ENCODE measurements at regions not wholly inside any gene's neighbourhood (a gene's known extent, or its start where the extent isn't known, plus 50 kb on each side); places are given as distances from the start of the nearest gene placed in this dataset.

DNA sequence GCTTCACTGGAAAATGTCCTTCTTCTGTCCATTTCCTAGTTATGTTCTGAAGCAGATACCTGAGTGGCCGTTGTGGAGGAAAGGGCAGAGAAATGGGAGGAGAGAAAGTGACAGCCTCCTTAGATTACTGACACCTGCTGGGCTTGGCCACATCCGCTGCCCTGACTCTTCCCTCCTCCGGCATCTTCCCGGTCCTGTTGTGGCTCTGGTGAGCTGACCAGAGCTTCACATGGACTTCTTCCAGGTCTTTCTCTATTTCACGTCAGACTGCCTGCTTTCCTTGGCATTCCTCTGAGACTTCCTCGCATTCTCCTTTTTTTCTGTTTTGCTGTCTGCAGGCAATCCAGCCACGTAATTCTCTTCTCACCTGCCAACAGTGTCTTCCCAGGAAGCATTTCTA is 138.7 kb upstream of the E2F8 start:
- TF ChIP-seq, protein P1, sequence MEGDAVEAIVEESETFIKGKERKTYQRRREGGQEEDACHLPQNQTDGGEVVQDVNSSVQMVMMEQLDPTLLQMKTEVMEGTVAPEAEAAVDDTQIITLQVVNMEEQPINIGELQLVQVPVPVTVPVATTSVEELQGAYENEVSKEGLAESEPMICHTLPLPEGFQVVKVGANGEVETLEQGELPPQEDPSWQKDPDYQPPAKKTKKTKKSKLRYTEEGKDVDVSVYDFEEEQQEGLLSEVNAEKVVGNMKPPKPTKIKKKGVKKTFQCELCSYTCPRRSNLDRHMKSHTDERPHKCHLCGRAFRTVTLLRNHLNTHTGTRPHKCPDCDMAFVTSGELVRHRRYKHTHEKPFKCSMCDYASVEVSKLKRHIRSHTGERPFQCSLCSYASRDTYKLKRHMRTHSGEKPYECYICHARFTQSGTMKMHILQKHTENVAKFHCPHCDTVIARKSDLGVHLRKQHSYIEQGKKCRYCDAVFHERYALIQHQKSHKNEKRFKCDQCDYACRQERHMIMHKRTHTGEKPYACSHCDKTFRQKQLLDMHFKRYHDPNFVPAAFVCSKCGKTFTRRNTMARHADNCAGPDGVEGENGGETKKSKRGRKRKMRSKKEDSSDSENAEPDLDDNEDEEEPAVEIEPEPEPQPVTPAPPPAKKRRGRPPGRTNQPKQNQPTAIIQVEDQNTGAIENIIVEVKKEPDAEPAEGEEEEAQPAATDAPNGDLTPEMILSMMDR (IDR thresholded peaks at IDR 0.05): no peak
- TF ChIP-seq POLR2A (IDR thresholded peaks at IDR 0.05): no peak

All from esophagus squamous epithelium (tissue), 4 donors.